WI38 (cell line): ENCODE measurements at regions not wholly inside any gene's neighbourhood (a gene's known extent, or its start where the extent isn't known, plus 50 kb on each side); places are given as distances from the start of the nearest gene placed in this dataset.

Experiments
- H3K4me3 ChIP-seq: 2 replicates; pipeline ENCODE4 v1.5.1; 2011; ENCODE audit warnings: low read depth, mild to moderate bottlenecking, control low read depth, low read length
- TF ChIP-seq, protein P1 (sequence below): IDR thresholded peaks from 2 replicates; pipeline ENCODE4 v1.5.1; 2012; ENCODE audit warnings: low read depth, mild to moderate bottlenecking, control low read depth, low read length

DNA sequence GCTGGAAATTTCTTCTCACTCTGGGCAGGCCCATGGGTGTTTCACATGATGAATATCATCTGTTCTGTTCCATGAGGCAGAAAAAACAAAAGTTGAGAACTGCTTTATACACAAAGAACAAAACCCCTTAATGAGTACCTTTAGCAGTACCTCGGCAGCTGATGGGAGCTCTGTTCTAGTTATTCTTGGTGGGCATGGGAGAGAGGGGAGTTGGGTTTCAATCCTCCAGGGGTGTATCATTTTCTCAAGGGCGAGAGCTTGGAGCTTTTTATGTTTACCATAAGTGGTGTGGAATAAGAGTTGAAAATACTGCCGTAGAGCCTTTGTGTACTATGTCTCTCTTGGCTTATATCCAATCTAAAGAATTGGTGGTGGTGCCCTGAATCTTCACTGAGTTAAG lies 103.3 kb upstream of the ZNF608 start:
- TF ChIP-seq, protein P1, sequence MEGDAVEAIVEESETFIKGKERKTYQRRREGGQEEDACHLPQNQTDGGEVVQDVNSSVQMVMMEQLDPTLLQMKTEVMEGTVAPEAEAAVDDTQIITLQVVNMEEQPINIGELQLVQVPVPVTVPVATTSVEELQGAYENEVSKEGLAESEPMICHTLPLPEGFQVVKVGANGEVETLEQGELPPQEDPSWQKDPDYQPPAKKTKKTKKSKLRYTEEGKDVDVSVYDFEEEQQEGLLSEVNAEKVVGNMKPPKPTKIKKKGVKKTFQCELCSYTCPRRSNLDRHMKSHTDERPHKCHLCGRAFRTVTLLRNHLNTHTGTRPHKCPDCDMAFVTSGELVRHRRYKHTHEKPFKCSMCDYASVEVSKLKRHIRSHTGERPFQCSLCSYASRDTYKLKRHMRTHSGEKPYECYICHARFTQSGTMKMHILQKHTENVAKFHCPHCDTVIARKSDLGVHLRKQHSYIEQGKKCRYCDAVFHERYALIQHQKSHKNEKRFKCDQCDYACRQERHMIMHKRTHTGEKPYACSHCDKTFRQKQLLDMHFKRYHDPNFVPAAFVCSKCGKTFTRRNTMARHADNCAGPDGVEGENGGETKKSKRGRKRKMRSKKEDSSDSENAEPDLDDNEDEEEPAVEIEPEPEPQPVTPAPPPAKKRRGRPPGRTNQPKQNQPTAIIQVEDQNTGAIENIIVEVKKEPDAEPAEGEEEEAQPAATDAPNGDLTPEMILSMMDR = no peak

DNA sequence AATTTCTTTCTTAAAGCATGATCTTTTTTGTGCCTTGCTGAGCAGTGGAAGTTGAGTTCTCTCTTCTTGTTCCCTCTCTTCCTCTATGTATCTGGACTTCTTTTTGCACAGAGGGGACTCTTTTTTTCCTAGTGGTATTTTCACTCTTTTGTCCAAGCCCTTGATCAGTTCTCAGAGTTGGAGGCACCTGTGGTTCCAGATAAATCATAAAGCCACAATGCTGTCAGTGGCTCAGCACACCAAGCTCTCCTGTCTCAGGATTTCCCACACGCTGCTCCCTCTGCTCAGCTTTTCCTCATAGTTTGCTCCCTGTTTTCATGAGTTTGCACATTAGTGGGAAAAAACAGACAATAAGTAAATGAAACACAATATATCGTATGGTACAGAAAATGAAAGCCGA lies 110.3 kb upstream of the ZNF608 start:
- no peak overlapping the region for H3K4me3 ChIP-seq
- TF ChIP-seq, protein P1 = no peak

More for the DNA sequence above, 103.3 kb upstream of the ZNF608 start:
- no peak overlapping the region for H3K4me3 ChIP-seq

DNA sequence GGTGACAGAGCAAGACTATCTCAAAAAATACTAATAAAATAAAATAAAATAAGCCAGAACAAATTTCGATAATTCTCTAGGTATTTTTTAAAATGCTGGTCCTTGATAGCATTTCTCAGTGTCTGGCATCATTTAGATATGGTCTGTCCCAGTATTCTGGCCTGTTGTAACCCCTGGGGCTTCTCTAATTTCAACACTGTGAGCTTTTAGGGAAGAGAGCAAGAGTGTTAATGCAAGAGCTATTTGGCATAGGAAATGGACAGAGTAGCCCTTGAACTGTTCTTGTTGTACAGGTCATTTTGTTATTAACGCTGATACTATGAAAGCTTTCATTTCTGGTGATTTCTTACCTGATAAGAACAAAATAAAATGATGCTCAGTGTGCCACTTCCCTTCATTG lies 112.2 kb upstream of the ZNF608 start:
- H3K4me3 ChIP-seq = no peak overlapping the region
- TF ChIP-seq, protein P1 = no peak

DNA sequence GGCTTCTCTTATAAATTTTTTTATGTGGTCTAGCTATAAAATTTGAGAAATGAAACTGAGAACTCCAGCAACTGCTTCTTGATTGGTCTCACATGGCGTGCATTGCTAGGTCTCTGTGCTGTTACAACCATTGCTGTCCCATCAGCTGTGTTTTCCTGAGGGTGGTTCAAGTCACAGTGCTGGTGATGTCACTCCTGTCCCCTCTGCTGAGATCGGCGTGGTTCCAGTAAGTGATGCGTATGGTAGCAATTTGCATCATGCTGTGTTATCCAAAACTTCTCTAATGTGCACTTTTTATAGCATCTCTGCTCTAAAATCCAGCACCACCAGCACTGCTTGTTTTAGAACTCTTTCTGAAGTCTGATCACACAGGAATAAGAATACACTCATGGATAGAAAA lies 112.6 kb upstream of the ZNF608 start:
- TF ChIP-seq, protein P1 = no peak
- H3K4me3 ChIP-seq = no peak overlapping the region

DNA sequence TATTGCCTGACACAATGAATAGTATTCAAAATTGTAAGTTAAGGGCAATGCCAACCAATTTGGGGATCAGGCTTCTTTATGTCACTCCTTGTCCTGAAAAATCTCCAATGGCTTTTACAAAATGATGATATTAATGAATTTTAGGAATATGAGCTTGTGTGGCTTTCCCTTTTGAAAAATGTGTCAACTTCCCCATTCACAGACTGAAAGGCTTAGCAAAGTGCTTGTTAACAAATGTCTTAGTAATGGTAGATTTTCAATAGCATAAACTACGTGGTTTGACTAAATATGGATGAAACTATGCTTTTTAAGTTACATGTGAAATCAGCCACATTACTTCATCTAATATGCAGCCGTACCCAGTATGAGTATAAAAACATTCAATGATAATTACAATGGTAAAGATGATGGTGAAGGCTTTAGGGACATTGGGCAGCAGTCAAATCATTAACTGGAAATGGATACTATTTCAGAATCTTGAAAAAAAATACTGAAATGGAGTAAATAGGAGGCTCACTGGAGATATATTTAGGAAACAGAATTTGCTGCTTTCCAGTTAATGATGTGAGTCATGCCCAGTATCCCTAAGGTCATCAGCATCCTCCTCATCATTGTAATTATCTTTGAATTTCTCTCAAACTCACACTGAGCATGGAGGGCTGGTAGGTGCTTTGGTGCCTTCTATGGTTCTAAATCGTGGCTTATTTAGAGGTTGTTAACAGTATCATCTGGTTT lies 113.3 kb upstream of the ZNF608 start:
- H3K4me3 ChIP-seq = no peak overlapping the region
- TF ChIP-seq, protein P1 = no peak

DNA sequence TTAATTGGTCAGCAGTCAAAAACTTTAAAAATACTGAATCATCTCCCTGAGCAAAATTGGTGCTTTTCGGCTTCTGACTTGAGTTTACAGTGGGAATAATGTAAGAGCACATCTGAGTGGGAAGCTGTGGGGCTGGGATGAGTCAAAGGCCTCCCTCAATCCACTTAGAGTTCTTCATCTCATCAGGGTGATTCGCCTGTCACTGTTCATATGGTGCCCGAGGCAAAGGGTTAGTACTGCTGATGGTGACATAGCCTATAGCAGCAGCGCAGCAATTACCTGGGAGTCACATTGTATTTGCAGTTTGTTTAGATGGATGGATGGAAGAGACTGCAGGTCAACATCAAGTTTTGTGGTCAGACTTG lies 113.8 kb upstream of the ZNF608 start:
- TF ChIP-seq, protein P1 = no peak

DNA sequence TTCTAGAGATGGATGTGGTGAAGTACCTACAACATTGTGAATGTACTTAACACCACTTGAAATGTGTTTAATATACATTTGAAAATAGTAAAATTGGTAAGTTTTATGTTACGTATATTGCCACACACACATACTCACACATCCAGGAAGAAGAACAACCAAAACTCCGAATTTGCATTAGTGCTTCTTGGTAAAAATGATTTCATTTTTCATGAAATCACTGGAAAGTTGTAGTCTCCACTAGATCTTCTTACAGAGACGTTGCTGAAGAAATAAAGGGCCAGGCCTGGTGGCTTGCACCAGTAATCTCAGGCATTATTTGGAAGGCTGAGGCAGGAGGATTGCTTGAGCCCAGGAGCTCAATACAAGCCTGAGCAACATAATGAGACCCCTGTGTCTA lies 118.6 kb upstream of the ZNF608 start:
- no peak overlapping the region for H3K4me3 ChIP-seq
- TF ChIP-seq, protein P1 = no peak

More for the DNA sequence above, 113.8 kb upstream of the ZNF608 start:
- H3K4me3 ChIP-seq = no peak overlapping the region
